Urothelium cell line (cell line): ENCODE measurements at regions not wholly inside any gene's neighbourhood (a gene's known extent, or its start where the extent isn't known, plus 50 kb on each side); places are given as distances from the start of the nearest gene placed in this dataset.
A peak's percentile ranks its signal among the peaks of the same experiment; 100 is the strongest.

Source experiments
- DNase-seq: peaks from one replicate; pipeline ENCODE4 v3.0.0; 2011; ENCODE audit warnings: low spot score, mixed read lengths
- FAIRE-seq: peaks from 2 replicates; lab custom pipeline; 2011; peaks lifted over from hg19 to GRCh38; lab: Jason Lieb, UNC

DNA sequence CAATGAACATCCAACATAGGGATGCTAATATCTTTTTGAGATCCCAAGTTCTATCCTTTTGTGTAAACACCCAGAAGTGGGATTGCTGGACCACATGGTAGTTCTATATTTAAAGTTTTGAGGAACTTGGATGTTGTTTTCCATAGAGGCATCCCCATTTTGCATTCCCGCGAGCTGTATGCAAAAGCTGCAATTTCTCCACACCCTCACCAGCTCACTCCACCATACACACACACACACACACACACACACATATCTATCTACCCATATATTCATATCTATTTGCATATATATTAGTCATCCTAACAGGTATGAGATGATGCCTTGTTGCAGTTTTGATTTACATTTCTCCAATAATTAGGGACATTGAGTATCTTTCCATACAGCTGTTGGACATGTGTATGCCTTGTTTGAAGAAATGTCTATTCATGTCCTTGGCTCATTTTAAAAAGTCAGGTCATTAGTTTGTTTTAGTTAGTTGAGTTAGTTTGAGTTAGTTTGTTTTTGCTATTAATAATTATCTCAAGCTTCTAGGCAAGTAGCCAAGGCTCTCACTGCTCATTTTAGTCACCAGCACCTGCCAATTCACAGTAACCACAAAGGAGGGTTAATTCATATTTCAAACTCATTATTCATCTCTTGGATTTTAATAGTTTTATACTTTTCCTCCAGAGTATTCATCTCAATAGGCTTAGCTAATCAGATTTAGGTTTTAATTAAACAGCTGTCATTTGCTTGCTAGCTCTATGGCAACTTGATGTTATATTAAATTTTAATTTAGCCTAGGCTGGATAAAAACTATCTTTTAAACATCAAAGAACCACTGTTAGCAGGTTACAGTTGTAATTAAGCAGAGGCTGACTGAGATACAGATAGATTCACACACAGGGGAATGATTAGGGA is 1435.9 kb upstream of the TMEM132C start:
- FAIRE-seq (no peak), DNase-seq (no peak)

DNA sequence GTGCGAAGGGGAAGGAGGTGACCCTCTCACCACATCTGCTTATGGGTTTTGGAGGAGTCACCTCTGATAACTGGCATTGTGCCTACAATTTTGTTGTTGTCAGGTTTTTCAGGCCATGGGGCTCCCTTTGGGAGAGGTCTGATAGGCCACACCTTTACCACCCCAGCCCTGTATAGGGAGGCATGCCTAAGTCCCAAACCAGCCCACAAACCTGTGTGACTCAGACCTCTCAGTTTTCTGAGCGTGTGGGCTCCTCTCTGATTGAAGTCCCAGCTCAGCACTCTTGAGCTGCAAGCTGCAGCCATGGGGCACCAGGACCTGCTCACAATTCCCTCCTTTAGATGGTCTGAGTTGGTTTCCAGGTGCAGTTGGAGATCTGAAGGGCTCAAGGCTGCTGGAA is 1429.3 kb upstream of the TMEM132C start:
- FAIRE-seq (no peak), DNase-seq (no peak)

GRCh38 chr12:126843915-126844669 is 1422.9 kb upstream of the TMEM132C start:
- DNase-seq, result no peak
- FAIRE-seq, result no peak

DNA sequence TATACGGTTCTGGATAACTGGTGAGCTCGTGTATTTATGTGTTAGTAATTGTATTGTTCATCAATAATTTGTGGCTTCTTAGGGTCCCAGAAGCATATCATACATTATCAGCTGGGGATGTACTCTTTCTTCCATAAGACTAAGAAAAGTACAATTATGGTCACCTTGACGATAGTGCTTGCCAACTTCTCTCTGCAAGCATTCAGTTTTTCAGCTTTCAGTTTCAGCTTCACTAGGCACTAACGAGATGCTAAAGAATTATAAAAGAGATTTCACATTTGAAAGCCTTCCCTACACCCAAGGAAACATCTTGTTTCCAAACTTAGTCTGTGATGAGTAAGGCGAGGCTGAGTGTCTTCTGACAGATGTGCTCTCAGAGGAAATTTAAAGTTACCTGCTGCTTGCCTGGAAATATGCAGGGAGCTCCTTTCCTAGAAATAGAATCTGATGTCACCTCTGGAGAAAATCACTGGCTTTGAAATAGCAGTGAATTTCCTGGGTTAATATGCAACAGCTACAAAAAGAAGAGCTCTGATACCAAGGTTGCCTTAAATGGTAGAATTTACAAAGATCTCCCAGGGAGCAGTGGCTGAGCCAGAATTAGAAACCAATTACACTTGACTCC is 1419.9 kb upstream of the TMEM132C start:
- DNase-seq (no peak), FAIRE-seq (no peak)

- no peak for FAIRE-seq
- no peak for DNase-seq
These were observed 1411.2 kb upstream of the TMEM132C start for GRCh38 chr12:126855768-126856167.

DNA sequence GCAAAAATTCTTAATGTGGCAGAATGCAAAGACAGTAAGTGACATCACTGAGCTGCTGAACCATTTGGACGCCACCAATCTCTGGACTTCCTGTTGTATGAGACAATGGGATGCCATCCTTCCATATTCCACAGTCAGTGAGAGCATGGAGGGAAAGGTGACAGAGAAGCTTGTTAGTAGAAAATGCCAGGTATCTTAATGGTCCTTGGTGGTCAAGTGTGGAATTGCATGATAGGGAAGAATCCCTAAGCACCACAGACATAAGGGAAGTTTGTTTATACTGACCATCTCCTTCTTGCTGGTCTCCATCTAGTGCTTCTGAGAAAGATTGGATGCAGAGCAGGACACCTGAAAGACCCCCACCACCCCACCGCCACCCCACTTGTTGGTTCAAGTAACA is 1410.0 kb upstream of the TMEM132C start:
- DNase-seq (no peak), FAIRE-seq (no peak)

- FAIRE-seq, result no peak
- no peak for DNase-seq
These were observed 1408.4 kb upstream of the TMEM132C start for GRCh38 chr12:126858560-126858959.

DNA sequence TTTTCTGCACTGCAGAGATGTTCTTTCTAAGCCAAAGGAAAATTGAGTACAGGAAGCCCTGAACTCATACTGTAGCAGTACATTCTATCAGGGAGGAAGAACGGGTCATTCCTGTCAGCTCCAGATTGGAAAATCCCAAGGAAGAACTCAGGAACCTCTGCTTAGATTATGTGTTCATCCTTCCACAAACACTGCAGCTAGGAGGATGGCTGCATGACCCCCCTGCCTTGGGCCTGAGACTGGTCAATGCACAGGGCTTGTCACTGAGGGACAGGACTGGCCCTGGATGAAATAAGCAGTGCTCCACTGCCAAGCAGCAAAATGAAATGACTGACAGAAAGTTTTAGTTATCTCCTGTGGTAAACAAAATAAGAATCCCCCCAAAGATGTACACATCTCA is 1406.8 kb upstream of the TMEM132C start:
- FAIRE-seq (no peak), DNase-seq (no peak)

GRCh38 chr12:126862500-126862899 is 1404.5 kb upstream of the TMEM132C start:
- DNase-seq, result no peak
- no peak for FAIRE-seq

DNA sequence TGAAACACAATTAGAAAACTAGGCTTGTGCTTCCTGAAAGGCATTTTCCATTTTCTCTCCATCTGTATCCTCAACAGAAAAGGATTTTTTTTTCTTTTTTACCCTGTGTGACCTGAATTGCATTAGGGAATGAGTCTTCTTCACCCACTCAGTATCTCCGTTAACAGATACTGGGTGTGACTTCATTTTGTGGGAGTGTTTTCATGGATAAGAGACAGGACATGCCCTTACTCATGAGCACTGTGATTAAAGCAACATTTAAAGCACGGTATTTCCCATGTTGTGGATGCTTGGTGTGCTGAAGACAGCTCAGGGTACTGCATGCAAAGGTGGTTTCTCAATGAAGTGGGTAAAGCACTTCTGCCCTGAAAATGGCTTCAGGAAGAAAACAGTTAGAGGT is 1397.3 kb upstream of the TMEM132C start:
- FAIRE-seq, result no peak
- no peak for DNase-seq

DNA sequence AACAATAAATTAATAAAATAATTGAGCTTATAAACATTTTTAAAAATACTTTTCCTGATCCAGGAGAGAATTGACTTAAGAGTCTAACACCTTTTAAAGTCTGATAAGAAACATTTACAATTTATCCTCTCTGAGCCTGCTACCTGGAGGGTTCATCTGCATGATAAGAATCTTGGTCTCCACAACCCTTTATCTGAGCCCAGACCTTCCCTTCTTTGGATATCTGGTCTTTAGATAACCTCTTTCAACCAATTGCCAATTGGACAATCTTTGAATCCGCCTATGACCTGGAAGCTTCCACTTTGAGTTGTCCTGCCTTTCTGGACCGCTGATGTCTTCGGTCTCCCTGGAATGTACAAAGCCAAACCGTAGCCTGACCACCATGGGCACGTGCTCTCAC is 1393.3 kb upstream of the TMEM132C start:
- FAIRE-seq, result no peak

DNA sequence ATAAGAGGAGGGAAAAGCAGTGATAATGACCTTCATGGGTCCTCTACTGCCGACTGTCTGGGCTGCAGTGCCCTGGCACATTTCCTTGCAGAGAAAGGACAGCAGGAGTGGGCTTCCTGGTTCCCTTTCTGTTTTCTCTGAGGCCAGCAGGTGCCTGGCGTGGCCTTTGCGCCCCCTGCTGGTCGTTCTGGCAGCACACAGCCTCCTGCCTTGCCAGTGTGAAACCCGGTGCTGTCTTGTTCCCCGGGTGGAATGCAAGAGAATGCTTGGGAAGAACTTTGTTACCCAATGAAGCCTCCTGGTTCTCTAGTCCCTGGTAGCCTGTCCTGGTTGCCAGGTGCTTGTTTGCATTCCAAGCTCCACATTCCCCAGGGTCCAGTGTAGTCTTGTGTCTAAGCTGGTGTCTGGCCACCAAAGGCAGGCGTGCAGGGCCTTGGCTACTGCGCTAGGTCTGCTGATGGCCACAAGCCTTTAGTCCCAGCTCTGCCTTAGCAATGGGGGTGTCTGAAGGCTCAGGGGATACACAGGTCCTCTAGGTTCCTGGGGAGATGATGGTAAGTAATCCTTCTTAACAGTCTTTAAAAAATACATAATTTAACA is 1392.4 kb upstream of the TMEM132C start:
- FAIRE-seq (no peak), DNase-seq (peak; percentile 79)

More for the DNA sequence above, 1393.3 kb upstream of the TMEM132C start:
- DNase-seq, result no peak

GRCh38 chr12:126879842-126880241 is 1387.1 kb upstream of the TMEM132C start:
- no peak for FAIRE-seq

DNA sequence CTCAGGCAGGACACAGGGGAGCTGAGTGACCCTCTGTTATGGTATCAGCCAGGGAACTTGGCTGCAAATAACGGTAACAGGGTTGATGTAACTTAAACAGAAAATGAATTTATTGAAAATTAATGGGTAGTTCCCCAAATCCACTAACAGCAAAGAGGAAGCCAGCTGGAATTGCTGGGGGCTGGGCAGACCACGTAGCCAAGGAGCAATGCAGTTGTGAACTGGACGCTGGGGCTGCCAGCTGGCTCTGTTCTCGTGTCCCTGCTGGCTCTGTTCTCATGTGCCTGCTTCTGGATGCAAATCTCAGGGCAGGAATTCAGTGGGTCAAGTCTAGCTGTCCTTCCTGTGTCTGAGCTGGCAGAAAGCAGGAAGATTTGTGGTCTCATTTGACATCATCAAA is 1383.3 kb upstream of the TMEM132C start:
- FAIRE-seq (no peak), DNase-seq (no peak)

More at GRCh38 chr12:126879842-126880241, 1387.1 kb upstream of the TMEM132C start:
- no peak for DNase-seq

DNA sequence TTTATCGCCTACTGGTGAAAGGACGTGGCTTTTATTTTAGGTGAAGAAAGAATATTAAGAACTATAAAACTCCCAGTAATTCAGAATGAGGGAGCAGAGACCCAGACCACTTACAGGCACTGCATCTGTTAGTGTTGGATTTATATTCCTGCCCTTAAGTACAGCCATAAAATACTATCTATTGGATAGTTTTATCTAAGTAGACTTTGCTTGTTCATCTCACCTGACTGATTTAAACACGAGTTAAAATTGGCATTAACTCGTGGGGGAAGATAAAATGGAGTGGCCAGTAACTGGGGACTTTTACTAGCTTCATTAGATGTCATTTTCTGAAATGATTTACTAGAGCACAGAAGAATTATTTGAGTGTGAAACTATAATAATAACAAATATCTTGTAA is 1377.5 kb upstream of the TMEM132C start:
- no peak for FAIRE-seq
- DNase-seq, result no peak

- FAIRE-seq, result no peak
- no peak for DNase-seq
These were observed 1376.9 kb upstream of the TMEM132C start for GRCh38 chr12:126890097-126890496.

- DNase-seq (no peak), FAIRE-seq (no peak)
These were observed 1375.2 kb upstream of the TMEM132C start for GRCh38 chr12:126891789-126892188.

- no peak for FAIRE-seq
- no peak for DNase-seq
These were observed 1370.7 kb upstream of the TMEM132C start for GRCh38 chr12:126895951-126896913.

GRCh38 chr12:126897102-126897501 is 1369.9 kb upstream of the TMEM132C start:
- DNase-seq (no peak), FAIRE-seq (no peak)

GRCh38 chr12:126897778-126898177 is 1369.2 kb upstream of the TMEM132C start:
- DNase-seq (no peak), FAIRE-seq (no peak)
